ENCODE measurements at regions not wholly inside any gene's neighbourhood (a gene's known extent, or its start where the extent isn't known, plus 50 kb on each side); places are given as distances from the start of the nearest gene placed in this dataset.

GRCh38 chr3:96712792-96713191 is 101.6 kb upstream of the EPHA6 start:
- no peak for DNase-seq (ENCODE audit: low read depth)

DNA sequence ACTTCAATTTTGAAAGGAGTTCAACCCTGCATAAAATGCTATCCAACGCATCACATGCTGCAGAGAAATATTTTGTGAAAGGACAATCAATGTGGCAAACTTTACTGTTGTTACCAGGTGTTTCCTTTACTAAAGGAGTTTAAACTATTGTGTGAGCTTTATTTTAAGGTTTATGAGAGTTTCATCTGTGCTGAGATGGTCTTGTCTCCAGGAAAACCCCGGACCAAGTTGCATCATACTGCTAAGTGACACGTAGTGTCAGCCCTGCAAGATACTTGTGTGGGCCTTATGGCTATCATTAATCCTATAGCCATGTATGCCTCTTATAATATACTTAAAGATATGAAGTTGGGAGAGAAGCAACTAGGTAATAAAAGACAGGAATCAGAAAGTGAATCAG is 94.5 kb upstream of the EPHA6 start:
- DNase-seq (ENCODE audit: low read depth): no peak

DNA sequence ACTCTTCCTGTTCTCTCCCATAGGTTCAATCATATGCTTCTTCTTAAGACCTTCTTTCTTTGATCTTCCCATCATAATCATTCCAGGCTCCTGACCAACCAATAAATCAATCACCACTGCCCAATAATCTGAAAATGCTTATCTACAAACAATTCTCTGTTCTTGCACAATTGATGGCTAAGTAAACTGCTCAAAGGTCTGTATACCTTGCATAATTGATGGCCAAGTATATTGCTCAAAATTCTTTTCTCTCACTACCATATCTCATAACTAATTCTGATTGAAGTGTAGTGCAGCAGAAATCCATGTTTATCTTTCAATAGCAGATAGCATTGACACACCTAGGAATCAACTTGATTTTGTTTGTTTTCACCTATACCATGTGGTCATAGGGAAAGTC is 83.4 kb upstream of the EPHA6 start:
- DNase-seq (ENCODE audit: low read depth): no peak

DNA sequence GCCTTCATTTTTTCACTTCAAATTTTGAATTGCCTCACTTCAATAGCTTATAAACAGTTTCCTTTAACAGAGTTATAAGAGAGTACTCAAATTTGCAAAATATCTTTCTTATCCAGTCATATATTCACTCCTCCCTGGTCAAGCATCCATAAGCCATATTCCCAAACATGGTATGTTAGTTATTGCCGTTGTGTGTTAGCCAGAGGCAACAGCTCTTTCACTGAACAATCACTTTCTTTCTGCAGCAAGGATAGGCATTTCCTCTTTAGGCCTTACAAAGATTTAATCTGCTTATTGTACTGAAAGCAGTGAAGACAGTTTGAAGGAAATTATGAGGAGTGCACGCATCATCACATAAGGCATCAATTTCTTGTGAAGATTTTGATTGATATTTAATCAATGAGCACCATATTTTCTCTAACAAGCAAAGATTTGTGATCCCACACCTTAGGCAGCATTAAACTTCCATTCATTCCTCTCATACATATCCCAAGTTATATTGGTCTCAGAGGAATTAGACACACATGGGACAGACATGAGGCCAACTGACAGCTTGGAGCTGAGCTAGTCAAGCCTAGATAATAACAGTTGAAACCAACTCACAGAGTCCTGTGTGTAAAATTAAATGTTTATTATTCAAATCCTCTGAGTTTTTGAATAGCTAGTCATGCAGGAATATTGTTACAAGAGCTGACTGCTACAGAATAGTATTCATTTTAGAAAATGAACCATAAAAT is 80.0 kb upstream of the EPHA6 start:
- DNase-seq (ENCODE audit: low read depth): no peak

GRCh38 chr3:96748139-96748538 is 66.3 kb upstream of the EPHA6 start:
- no peak for DNase-seq (ENCODE audit: low read depth)

DNA sequence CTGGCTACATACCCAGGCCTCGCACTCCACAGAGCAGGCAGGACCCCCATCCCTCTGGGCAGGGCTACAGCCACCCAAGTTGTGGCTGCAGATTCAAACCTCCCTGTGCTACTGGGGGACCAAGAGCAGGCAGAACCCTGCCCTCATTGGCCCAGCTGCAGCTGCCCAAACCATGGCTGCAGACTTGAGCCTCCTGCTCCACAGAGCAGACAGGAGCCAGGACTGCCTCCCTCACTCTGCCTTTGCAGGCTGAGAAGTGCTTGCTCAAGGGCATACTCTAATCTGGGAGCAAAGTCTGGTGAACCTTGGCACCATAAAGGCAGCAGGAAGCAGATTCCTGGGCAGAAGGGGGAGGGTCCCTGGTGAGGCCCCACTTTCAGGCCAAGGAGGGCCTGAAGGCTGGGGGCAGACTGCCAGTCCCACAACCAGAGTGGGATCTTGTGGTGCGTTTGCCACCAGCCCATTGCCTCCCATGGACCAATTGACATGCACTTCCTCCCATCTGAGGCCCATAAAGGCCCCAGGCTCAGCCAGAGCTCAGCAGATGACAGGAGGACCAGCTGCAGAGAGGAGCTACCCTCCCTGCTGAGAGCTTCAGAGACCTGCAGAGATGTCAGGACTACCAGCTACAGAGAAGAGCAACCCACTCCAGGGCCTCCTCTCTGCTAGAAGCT is 64.2 kb upstream of the EPHA6 start:
- no peak for DNase-seq (ENCODE audit: low read depth)

DNA sequence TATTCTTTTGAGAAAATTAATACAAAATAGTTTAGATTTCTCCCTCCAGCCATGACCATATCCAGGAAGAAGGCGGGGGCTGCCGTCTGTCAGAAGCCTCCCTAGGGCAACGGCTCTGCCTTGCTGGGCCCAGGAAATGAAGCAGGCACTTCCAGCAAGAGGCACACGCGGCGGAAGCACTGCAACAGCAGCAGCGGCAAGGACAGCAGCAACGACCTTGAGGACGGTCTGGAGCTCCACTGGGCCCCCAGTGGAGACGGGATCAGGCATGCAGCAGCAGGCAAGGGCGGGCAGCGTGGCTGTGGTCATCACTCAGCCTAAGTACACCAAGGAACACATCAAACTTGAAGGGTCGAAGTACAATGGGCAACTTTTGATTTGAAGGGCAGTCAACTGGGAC is 61.3 kb upstream of the EPHA6 start:
- no peak for DNase-seq (ENCODE audit: low read depth)

DNA sequence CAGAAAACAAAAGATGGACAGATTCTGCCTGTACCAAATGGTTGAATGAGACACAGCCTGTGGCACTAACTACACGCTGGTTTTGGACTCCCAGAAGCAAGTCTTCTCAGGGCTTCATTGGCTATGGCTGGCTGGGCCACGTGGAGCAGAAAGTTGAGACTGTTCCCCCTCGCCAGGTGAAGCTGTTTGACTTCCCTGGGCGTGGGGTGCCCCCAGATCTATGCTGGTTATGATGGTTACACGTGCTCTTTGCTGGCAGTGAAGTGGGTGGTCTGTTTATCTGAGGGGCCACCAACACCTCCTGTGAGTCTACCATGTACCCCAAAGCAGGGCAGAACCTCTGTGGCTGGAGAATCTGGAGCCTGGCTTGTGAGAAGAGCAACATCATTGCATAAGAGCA is 60.3 kb upstream of the EPHA6 start:
- DNase-seq (ENCODE audit: low read depth): no peak

- DNase-seq (ENCODE audit: low read depth): no peak
Measured at GRCh38 chr3:96755519-96755918, 58.9 kb upstream of the EPHA6 start.

GRCh38 chr3:96756516-96756915 is 57.9 kb upstream of the EPHA6 start:
- DNase-seq (ENCODE audit: low read depth): no peak

GRCh38 chr3:96760956-96761355 is 53.4 kb upstream of the EPHA6 start:
- no peak for DNase-seq (ENCODE audit: low read depth)
